OCI-LY3 (cell line): ENCODE measurements at regions not wholly inside any gene's neighbourhood (a gene's known extent, or its start where the extent isn't known, plus 50 kb on each side); places are given as distances from the start of the nearest gene placed in this dataset.
"Not testable (repeated sequence)": the region's sequence is repeated elsewhere in the genome, so short reads cannot be mapped to it uniquely, and the experiment has no call there.

ENCODE experiments used
- H2AFZ ChIP-seq: fragments of 200-600, 300-600 bp; shearing (Covaris generic); 2 replicates; pipeline ENCODE4 v1.6.0; 2014; ENCODE audit warnings: antibody characterized with exemption, low read depth, low read length
- H3K27ac ChIP-seq: fragments of 200-600, 300-600 bp; sonication (generic); 2 replicates; pipeline ENCODE4 v1.5.1; 2014; ENCODE audit warnings: mild to moderate bottlenecking, low read length, moderate library complexity, mixed read lengths
- H3K27me3 ChIP-seq: fragments of 200-600, 300-600 bp; sonication (generic); 2 replicates; pipeline ENCODE4 v1.6.1; 2014; ENCODE audit warnings: low read depth, low read length, mixed read lengths
- H3K36me3 ChIP-seq: fragments of 200-600, 300-600 bp; sonication (generic); replicated peaks from 2 replicates; pipeline ENCODE3; 2014; ENCODE audit warnings: low read depth, low read length, mixed read lengths
- H3K4me1 ChIP-seq: fragments of 300-600, 200-600 bp; sonication (generic); 2 replicates; pipeline ENCODE4 v1.6.1; 2014; ENCODE audit warnings: low read length, mixed read lengths
- H3K4me2 ChIP-seq: fragments of 200-600, 300-600 bp; sonication (generic); 2 replicates; pipeline ENCODE4 v1.6.1; 2014; ENCODE audit warnings: low read length, mixed read lengths
- H3K4me3 ChIP-seq: fragments of 300-600, 200-600 bp; sonication (generic); 2 replicates; pipeline ENCODE4 v1.5.1; 2014; ENCODE audit warnings: antibody characterized with exemption, mild to moderate bottlenecking, low read length, moderate library complexity
- H3K79me2 ChIP-seq: fragments of 300-600, 200-600 bp; shearing (Covaris generic); 2 replicates; pipeline ENCODE4 v1.6.1; 2014; ENCODE audit warnings: mild to moderate bottlenecking, low read length, mixed read lengths
- H3K9ac ChIP-seq: fragments of 300-600, 200-600 bp; shearing (Covaris generic); 2 replicates; pipeline ENCODE4 v1.6.0; 2014; ENCODE audit warnings: mild to moderate bottlenecking, low read length, moderate library complexity
- H3K9me3 ChIP-seq: fragments of 200-600, 300-600 bp; shearing (Covaris generic); 2 replicates; pipeline ENCODE4 v1.6.1; 2014; ENCODE audit warnings: low read length, mixed read lengths; ENCODE audit not compliant: insufficient read depth
- H4K20me1 ChIP-seq: fragments of 200-600, 300-600 bp; sonication (generic); 2 replicates; pipeline ENCODE4 v1.6.1; 2016; ENCODE audit warnings: low read length, mixed read lengths; ENCODE audit not compliant: insufficient read depth
- CTCF ChIP-seq: fragments of 200-600, 300-600 bp; sonication (generic); IDR thresholded peaks from 2 replicates; pipeline ENCODE4 v1.5.1; 2014; ENCODE audit warnings: antibody characterized with exemption, low read length, low read depth
- EZH2phosphoT487 ChIP-seq: fragments of 200-600 bp; shearing (Covaris generic); IDR thresholded peaks from 2 replicates; pipeline ENCODE4 v1.6.1; 2018; ENCODE audit warnings: antibody characterized with exemption, mixed run types, low read depth

- Histone ChIP-seq H3K27ac (no peak overlapping the region), H3K36me3 (no peaks in the 10 kb centered on the region), H3K79me2 (no peaks in the 10 kb centered on the region), H3K4me3 (no peak overlapping the region), H4K20me1 (no peaks in the 10 kb centered on the region), H3K9ac (no peak overlapping the region), H3K9me3 (no peaks in the 10 kb centered on the region), H3K4me2 (no peak overlapping the region), H3K4me1 (no peaks in the 10 kb centered on the region), H3K27me3 (no peaks in the 10 kb centered on the region), H2AFZ (no peak overlapping the region)
- no peak for TF ChIP-seq CTCF
- no peak for TF ChIP-seq EZH2phosphoT487
Observed at GRCh38 chr2:234392041-234392615, 104.8 kb downstream of the ARL4C start.

GRCh38 chr2:234391625-234392024, 105.3 kb downstream of the ARL4C start:
- no peak overlapping the region for H3K4me3 ChIP-seq
- H3K27me3 ChIP-seq: no peaks in the 10 kb centered on the region
- no peak overlapping the region for H2AFZ ChIP-seq
- H3K27ac ChIP-seq: no peak overlapping the region
- H3K9ac ChIP-seq: no peak overlapping the region
- no peak overlapping the region for H3K4me2 ChIP-seq
- no peaks in the 10 kb centered on the region for H3K36me3 ChIP-seq
- TF ChIP-seq CTCF: no peak
- no peak for TF ChIP-seq EZH2phosphoT487
- H4K20me1 ChIP-seq: no peaks in the 10 kb centered on the region
- H3K4me1 ChIP-seq: no peaks in the 10 kb centered on the region
- no peaks in the 10 kb centered on the region for H3K9me3 ChIP-seq
- no peaks in the 10 kb centered on the region for H3K79me2 ChIP-seq

GRCh38 chr2:234389661-234390060, 107.2 kb downstream of the ARL4C start:
- H3K27me3 ChIP-seq, H3K27ac ChIP-seq, H3K4me3 ChIP-seq, H3K36me3 ChIP-seq, H3K4me2 ChIP-seq, H3K9me3 ChIP-seq, H4K20me1 ChIP-seq, H2AFZ ChIP-seq, H3K4me1 ChIP-seq, H3K9ac ChIP-seq, H3K79me2 ChIP-seq: not testable (repeated sequence)

- no peaks in the 10 kb centered on the region for H3K9me3 ChIP-seq
Observed at GRCh38 chr2:234388591-234388990, 108.3 kb downstream of the ARL4C start.

More at GRCh38 chr2:234388591-234388990, 108.3 kb downstream of the ARL4C start:
- Histone ChIP-seq H4K20me1 (no peaks in the 10 kb centered on the region), H3K27ac (no peak overlapping the region), H3K9ac (no peak overlapping the region), H3K4me3 (no peak overlapping the region), H3K4me2 (no peak overlapping the region), H3K4me1 (no peaks in the 10 kb centered on the region), H3K36me3 (no peaks in the 10 kb centered on the region), H3K27me3 (no peaks in the 10 kb centered on the region), H3K79me2 (no peaks in the 10 kb centered on the region), H2AFZ (no peak overlapping the region)
- TF ChIP-seq EZH2phosphoT487 (no peak), CTCF (no peak)
